Activated CD4-positive, CD25-positive, alpha-beta regulatory T cell treated with anti-CD3 and anti-CD28 coated beads, Interleukin-2, amount 50 U/mL, for 24 hours (primary cell): ENCODE measurements at regions not wholly inside any gene's neighbourhood (a gene's known extent, or its start where the extent isn't known, plus 50 kb on each side); places are given as distances from the start of the nearest gene placed in this dataset.

ENCODE experiments used
- ATAC-seq, 2 donors: fragments of 150-1000 bp; cut with Tn5 transposase; one replicate each; pipeline ENCODE4 v1.10.0; 2021; ENCODE audit warnings: mild to moderate bottlenecking in 1 of 2, moderate library complexity in 1 of 2

DNA sequence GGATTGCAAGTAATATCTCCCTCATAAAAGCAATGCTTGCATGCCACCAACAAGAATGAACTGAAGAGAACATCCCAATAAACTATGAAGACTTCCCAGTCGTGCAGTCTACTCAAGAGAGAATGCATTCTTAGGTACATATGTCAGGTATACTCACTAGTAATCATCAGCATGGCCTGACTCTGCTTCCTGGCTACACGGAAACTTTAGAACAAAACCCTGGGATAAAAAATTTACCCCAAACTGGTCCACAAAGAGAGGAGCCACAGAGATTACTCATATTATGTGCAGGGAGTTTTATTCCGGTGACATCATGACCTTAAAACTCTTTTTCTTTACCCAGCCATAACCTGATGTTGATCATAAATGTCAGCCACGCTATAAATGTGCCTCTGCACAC, 57.5 kb upstream of the PAPPA start:
- no peak for ATAC-seq

GRCh38 chr9:116096853-116097252, 56.7 kb upstream of the PAPPA start:
- no peak for ATAC-seq

DNA sequence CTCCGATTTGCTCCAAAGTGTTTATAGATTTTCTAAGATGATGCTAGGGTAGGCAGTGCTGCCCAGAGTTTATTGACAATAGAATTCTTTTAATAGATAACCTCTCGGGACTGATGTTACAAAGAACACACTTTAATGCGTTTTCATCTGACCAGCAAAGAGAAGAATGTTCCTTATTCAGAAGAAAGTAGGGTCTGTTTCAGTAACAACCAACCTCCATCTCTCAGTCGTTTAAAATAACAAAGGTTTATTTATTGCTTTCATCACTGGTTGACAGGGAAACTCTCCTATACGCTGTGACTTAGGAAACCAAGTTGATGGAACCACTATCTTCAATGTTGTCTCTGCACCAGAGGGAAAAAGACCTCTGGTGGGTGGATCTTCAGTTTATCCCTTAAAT, 55.1 kb upstream of the PAPPA start:
- no peak for ATAC-seq

DNA sequence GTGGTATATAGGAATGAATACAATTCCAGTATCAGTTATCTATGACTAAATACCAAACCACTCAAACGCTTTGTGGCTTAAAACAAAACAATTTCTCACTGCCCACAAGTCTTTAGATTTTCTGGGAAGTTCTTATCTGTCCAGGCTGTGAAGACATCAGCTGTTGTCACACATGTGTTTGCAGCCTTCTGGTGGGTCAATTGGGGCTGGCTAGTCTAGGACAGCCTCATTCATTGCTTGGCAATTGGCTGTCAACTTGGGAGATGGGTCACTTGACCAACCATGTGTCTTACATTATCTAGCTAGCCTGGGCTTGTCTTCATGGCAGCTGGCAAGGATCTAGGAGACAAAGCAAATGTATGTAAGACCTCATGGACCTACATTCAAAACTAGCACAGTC, 53.8 kb upstream of the PAPPA start:
- no peak for ATAC-seq

GRCh38 chr9:116100711-116101121, 52.9 kb upstream of the PAPPA start:
- ATAC-seq, result no peak

DNA sequence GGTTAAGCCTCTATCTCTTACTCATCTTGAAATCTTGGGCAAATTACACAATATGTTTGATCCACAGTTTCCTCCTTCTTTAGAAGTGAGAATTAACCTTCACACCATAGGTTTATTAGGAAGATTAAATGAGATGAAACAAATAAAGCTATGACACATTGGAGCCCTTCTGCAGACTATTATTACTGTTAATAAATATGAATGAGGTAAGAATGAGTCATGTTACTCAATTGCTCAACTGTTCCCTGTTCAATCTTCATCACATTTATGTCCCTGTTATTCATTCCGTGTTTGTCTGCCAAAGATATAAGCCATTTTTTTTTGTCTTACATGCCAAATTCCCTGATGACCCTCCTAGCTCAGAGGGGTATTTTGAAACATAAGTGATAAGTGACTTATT, 52.1 kb upstream of the PAPPA start:
- ATAC-seq, result no peak

DNA sequence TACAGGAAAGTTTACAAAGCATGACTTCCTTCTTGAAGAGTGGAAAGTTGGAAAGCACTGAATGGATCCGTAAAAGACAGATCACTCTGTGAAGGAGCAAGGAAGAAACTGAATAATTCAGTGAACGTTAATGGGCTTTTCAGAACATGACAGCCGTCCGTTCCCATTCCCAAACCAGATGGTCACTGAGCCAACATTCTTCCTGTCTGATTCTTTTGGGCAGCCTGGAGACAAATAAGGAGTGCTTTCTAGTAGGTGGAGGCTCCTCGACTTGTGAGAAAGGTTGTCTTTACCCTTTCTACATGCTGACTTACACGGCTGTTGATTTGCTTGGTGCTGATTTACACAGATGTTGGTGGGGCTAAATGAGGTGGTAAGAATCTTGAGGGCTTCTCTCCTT, 51.0 kb upstream of the PAPPA start:
- no peak for ATAC-seq
